H1 (cell line): ENCODE measurements at regions not wholly inside any gene's neighbourhood (a gene's known extent, or its start where the extent isn't known, plus 50 kb on each side); places are given as distances from the start of the nearest gene placed in this dataset.

Experiments
- CTCF ChIA-PET: fragments of 300-600 bp; sonication (Branson Sonifier 250); formaldehyde crosslinking; loops from one replicate; lab custom pipeline; 2021; ENCODE audit not compliant: partially characterized antibody; lab: Charles Lee
- POLR2A ChIA-PET: fragments of 300-600 bp; sonication (Branson Sonifier 250); formaldehyde crosslinking; loops from one replicate; lab custom pipeline; 2021; ENCODE audit warnings: inconsistent platforms; ENCODE audit not compliant: partially characterized antibody; lab: Charles Lee
- DNase-seq, 2 experiments: peaks; one replicate each; pipeline versions ENCODE4 v3.0.0 to v3.0.0-alpha.2; 2010 to 2022; ENCODE audit warnings: low spot score in 2 of 2, low read depth in 1 of 2, mixed read lengths in 1 of 2
- FAIRE-seq: peaks from 2 replicates; lab custom pipeline; 2011; peaks lifted over from hg19 to GRCh38; lab: Jason Lieb, UNC
- H2AFZ ChIP-seq: 2 replicates; pipeline ENCODE4 v1.8.1; 2012; ENCODE audit warnings: low read length, inconsistent platforms
- H2AK5ac ChIP-seq: 2 replicates; pipeline ENCODE4 v1.6.1; 2013; ENCODE audit warnings: low read depth, low read length
- H2BK120ac ChIP-seq: replicated peaks from 2 replicates; pipeline ENCODE3; 2013; ENCODE audit warnings: low read depth, low read length, inconsistent platforms
- H2BK12ac ChIP-seq: 2 replicates; pipeline ENCODE4 v1.6.1; 2013; ENCODE audit warnings: low read depth, low read length
- H2BK15ac ChIP-seq: 2 replicates; pipeline ENCODE4 v1.6.1; 2013; ENCODE audit warnings: low read length
- H2BK20ac ChIP-seq: 2 replicates; pipeline ENCODE4 v1.6.1; 2013; ENCODE audit warnings: low read length
- H2BK5ac ChIP-seq: 2 replicates; pipeline ENCODE4 v1.6.1; 2013; ENCODE audit warnings: low read depth, low read length
- H3K14ac ChIP-seq: 2 replicates; pipeline ENCODE4 v1.6.1; 2013; ENCODE audit warnings: inconsistent platforms; ENCODE audit not compliant: insufficient read length
- H3K18ac ChIP-seq: 2 replicates; pipeline ENCODE4 v1.6.1; 2013; ENCODE audit warnings: low read length; ENCODE audit errors: extremely low read depth
- H3K23ac ChIP-seq: 2 replicates; pipeline ENCODE4 v1.6.1; 2013; ENCODE audit warnings: inconsistent platforms; ENCODE audit not compliant: insufficient read length
- H3K23me2 ChIP-seq: 2 replicates; pipeline ENCODE4 v1.6.1; 2013; ENCODE audit warnings: low read depth, low read length
- H3K27ac ChIP-seq: 2 replicates; pipeline ENCODE4 v1.6.1; 2011; ENCODE audit warnings: low read depth, low read length, inconsistent platforms
- H3K27me3 ChIP-seq, 4 experiments: replicated peaks in 1 of 4; 1 replicate in 1 of 4; 2 replicates in 3 of 4; pipeline versions ENCODE4 v1.6.1 to v1.8.1; 2011 to 2013; ENCODE audit warnings: low read length in 3 of 4, mild to moderate bottlenecking in 3 of 4, inconsistent platforms in 2 of 4, mixed read lengths in 2 of 4, moderate library complexity in 1 of 4; ENCODE audit not compliant: control insufficient read depth in 3 of 4, insufficient read depth in 3 of 4; ENCODE audit errors: extremely low read depth in 1 of 4
- H3K36me3 ChIP-seq, 4 experiments: 2 replicates each; pipeline versions ENCODE4 v1.6.1 to v1.8.1; 2011 to 2013; ENCODE audit warnings: mild to moderate bottlenecking in 4 of 4, low read length in 3 of 4, moderate library complexity in 2 of 4, control low read depth in 1 of 4, inconsistent platforms in 1 of 4; ENCODE audit not compliant: insufficient read depth in 4 of 4, control insufficient read depth in 2 of 4
- H3K4ac ChIP-seq: replicated peaks from 2 replicates; pipeline ENCODE3; 2013; ENCODE audit warnings: low read length, low read depth, mixed read lengths, inconsistent platforms; ENCODE audit not compliant: insufficient read length
- H3K4me1 ChIP-seq, 4 experiments: replicated peaks in 1 of 4; 1 replicate in 1 of 4; 2 replicates in 3 of 4; pipeline versions ENCODE4 v1.6.1 to v1.8.1; 2011 to 2013; ENCODE audit warnings: low read length in 3 of 4, inconsistent platforms in 2 of 4, mixed read lengths in 1 of 4; ENCODE audit not compliant: insufficient read depth in 4 of 4, control insufficient read depth in 3 of 4
- H3K4me2 ChIP-seq, 2 experiments: 2 replicates each; pipeline versions ENCODE4 v1.6.1 to v1.8.1; 2011 to 2013; ENCODE audit warnings: low read depth in 2 of 2, low read length in 2 of 2, control low read depth in 1 of 2, inconsistent platforms in 1 of 2, mild to moderate bottlenecking in 1 of 2; ENCODE audit not compliant: insufficient read depth in 1 of 2
- H3K4me3 ChIP-seq, 4 experiments: fragments of 200-600, 300-600 bp in 1 of 4; sonication (generic), shearing (Covaris generic), sonication (Bioruptor Twin) in 1 of 4; 2 replicates each; pipeline versions ENCODE4 v1.5.1 to v1.8.1; 2011 to 2016; ENCODE audit warnings: low read length in 4 of 4, low read depth in 3 of 4, control low read depth in 2 of 4, inconsistent platforms in 2 of 4, mild to moderate bottlenecking in 2 of 4, mixed read lengths in 1 of 4, moderate library complexity in 1 of 4; ENCODE audit not compliant: insufficient read depth in 2 of 4; ENCODE audit errors: extremely low read depth in 1 of 4
- H3K56ac ChIP-seq: replicated peaks from 2 replicates; pipeline ENCODE3; 2013; ENCODE audit warnings: low read depth, mild to moderate bottlenecking, mixed read lengths, low read length, inconsistent platforms; ENCODE audit not compliant: insufficient read length
- H3K79me1 ChIP-seq: 2 replicates; pipeline ENCODE4 v1.6.1; 2013; ENCODE audit warnings: low read depth, low read length, control low read depth
- H3K79me2 ChIP-seq, 2 experiments: 2 replicates each; pipeline versions ENCODE4 v1.6.1 to v1.8.1; 2012 to 2013; ENCODE audit warnings: low read length in 2 of 2, mild to moderate bottlenecking in 2 of 2, inconsistent platforms in 1 of 2; ENCODE audit not compliant: insufficient read depth in 2 of 2, control insufficient read depth in 1 of 2
- H3K9ac ChIP-seq, 4 experiments: replicated peaks in 1 of 4; 1 replicate in 1 of 4; 2 replicates in 3 of 4; pipeline versions ENCODE4 v1.6.1 to v1.8.1; 2011 to 2013; ENCODE audit warnings: low read depth in 3 of 4, low read length in 3 of 4, control low read depth in 2 of 4, mild to moderate bottlenecking in 2 of 4, moderate library complexity in 2 of 4, inconsistent platforms in 1 of 4; ENCODE audit errors: extremely low read depth in 1 of 4
- H3K9me3 ChIP-seq, 2 experiments: 2 replicates each; pipeline versions ENCODE4 v1.6.1 to v1.8.1; 2012 to 2013; ENCODE audit warnings: mild to moderate bottlenecking in 2 of 2, moderate library complexity in 2 of 2, control low read depth in 1 of 2, inconsistent platforms in 1 of 2, low read depth in 1 of 2, low read length in 1 of 2, mixed read lengths in 1 of 2; ENCODE audit not compliant: insufficient read depth in 2 of 2
- H4K20me1 ChIP-seq, 2 experiments: replicated peaks in 1 of 2; 2 replicates each; pipeline versions ENCODE3 to v1.8.1; 2011 to 2013; ENCODE audit warnings: inconsistent platforms in 2 of 2, low read length in 2 of 2, mild to moderate bottlenecking in 1 of 2; ENCODE audit not compliant: insufficient read depth in 2 of 2, control insufficient read depth in 1 of 2
- H4K5ac ChIP-seq: 2 replicates; pipeline ENCODE4 v1.6.1; 2013; ENCODE audit warnings: low read length, low read depth, mixed read lengths, inconsistent platforms; ENCODE audit not compliant: insufficient read length
- H4K8ac ChIP-seq: 2 replicates; pipeline ENCODE4 v1.8.0; 2013; ENCODE audit warnings: mild to moderate bottlenecking, moderate library complexity, low read length, inconsistent platforms; ENCODE audit not compliant: insufficient read depth; ENCODE audit errors: extremely low read depth
- H4K91ac ChIP-seq: replicated peaks from 2 replicates; pipeline ENCODE3; 2013; ENCODE audit warnings: low read length, mixed read lengths, inconsistent platforms; ENCODE audit not compliant: insufficient read length
- BCL11A ChIP-seq, 2 experiments: IDR thresholded peaks; one replicate each; pipeline ENCODE4 v1.6.1; 2011; ENCODE audit warnings: low read depth in 2 of 2, low read length in 2 of 2, mild to moderate bottlenecking in 2 of 2
- CBX5 ChIP-seq: fragments of 300-800, 300-1000 bp; sonication (generic); IDR thresholded peaks from 2 replicates; pipeline ENCODE4 v1.7.1; 2016; ENCODE audit warnings: antibody characterized with exemption, low read length, low read depth
- CHD1 ChIP-seq: IDR thresholded peaks from 2 replicates; pipeline ENCODE4 v1.6.1; 2012; ENCODE audit warnings: low read depth, low read length, improper control_type of control experiment
- CHD2 ChIP-seq: IDR thresholded peaks from 2 replicates; pipeline ENCODE4 v1.6.1; 2012; ENCODE audit warnings: low read length, improper control_type of control experiment
- E2F6 ChIP-seq: IDR thresholded peaks from 2 replicates; pipeline ENCODE4 v1.6.1; 2012; ENCODE audit warnings: inconsistent platforms
- EZH2 ChIP-seq: fragments of 200-600 bp; sonication (generic); IDR thresholded peaks from 2 replicates; pipeline ENCODE4 v1.7.1; 2012; ENCODE audit warnings: low read depth, mild to moderate bottlenecking, moderate library complexity, low read length, inconsistent platforms; ENCODE audit not compliant: severe bottlenecking
- GABPA ChIP-seq: IDR thresholded peaks from 2 replicates; pipeline ENCODE4 v1.6.1; 2011; ENCODE audit warnings: mild to moderate bottlenecking, low read length, moderate library complexity, borderline replicate concordance; ENCODE audit not compliant: insufficient read depth
- RBBP5 ChIP-seq: IDR thresholded peaks from 2 replicates; pipeline ENCODE4 v1.7.1; 2012; ENCODE audit warnings: low read depth, mild to moderate bottlenecking, inconsistent platforms, low read length, moderate library complexity, borderline replicate concordance
- RNF2 ChIP-seq: fragments of 200-900, 300-1000 bp; sonication (generic); IDR thresholded peaks from 2 replicates; pipeline ENCODE4 v1.7.1; 2016; ENCODE audit warnings: borderline replicate concordance, low read depth, mild to moderate bottlenecking, antibody characterized with exemption, low read length; ENCODE audit not compliant: poor library complexity, severe bottlenecking; ENCODE audit errors: missing control alignments
- SIX5 ChIP-seq: IDR thresholded peaks from 2 replicates; pipeline ENCODE4 v1.6.1; 2011; ENCODE audit warnings: mild to moderate bottlenecking, low read depth, low read length
- TAF1 ChIP-seq: IDR thresholded peaks from 2 replicates; pipeline ENCODE4 v1.6.1; 2011; ENCODE audit warnings: mild to moderate bottlenecking, low read depth, low read length
- TAF7 ChIP-seq: optimal IDR thresholded peaks from 2 replicates; pipeline ENCODE3; 2011; ENCODE audit warnings: low read depth, mild to moderate bottlenecking, inconsistent platforms, low read length, moderate library complexity, borderline replicate concordance
- TCF12 ChIP-seq: IDR thresholded peaks from 2 replicates; pipeline ENCODE4 v1.6.1; 2011; ENCODE audit warnings: low read depth, mild to moderate bottlenecking, low read length
- WGBS, 2 experiments: shearing (Covaris generic) in 1 of 2; methylation state at CpG; one replicate each; pipeline versions ENCODE4 v1.1.6 to v1.1.7; 2013 to 2015; ENCODE audit warnings: low lambda C conversion rate in 2 of 2, mixed read lengths in 2 of 2, inconsistent platforms in 1 of 2, low coverage in 1 of 2, missing lambda C conversion rate in 1 of 2; ENCODE audit not compliant: insufficient replicate concordance in 2 of 2, insufficient coverage in 1 of 2, insufficient read length in 1 of 2; ENCODE audit errors: extremely low coverage in 1 of 2, missing lambda C conversion rate in 1 of 2; 5-methylcytosine and 5-hydroxymethylcytosine counted together
- TF ChIP-seq, protein P1 (sequence below): IDR thresholded peaks from 2 replicates; pipeline ENCODE4 v1.6.1; 2012; ENCODE audit warnings: inconsistent platforms

- Histone ChIP-seq H3K27me3 (no peaks in the 10 kb centered on the region), H2BK5ac (no peak overlapping the region), H2BK120ac (no peak overlapping the region), H4K5ac (no peak overlapping the region), H3K9me3 (no peaks in the 10 kb centered on the region), H3K23me2 (no peaks in the 10 kb centered on the region), H3K9ac (no peak overlapping the region), H3K36me3 (no peaks in the 10 kb centered on the region), H3K18ac (no peak overlapping the region), H3K14ac (no peak overlapping the region), H3K79me1 (no peaks in the 10 kb centered on the region), H3K56ac (no peak overlapping the region), H4K91ac (no peak overlapping the region), H3K4me2 (no peak overlapping the region), H3K4me3 (no peak overlapping the region), H4K8ac (no peak overlapping the region), H4K20me1 (no peaks in the 10 kb centered on the region), H2BK15ac (no peak overlapping the region), H3K23ac (no peak overlapping the region), H2AFZ (no peak overlapping the region), H3K27ac (no peak overlapping the region), H3K4ac (no peak overlapping the region), H2AK5ac (no peak overlapping the region), H3K4me1 (no peaks in the 10 kb centered on the region), H3K79me2 (no peaks in the 10 kb centered on the region), H2BK12ac (no peak overlapping the region), H2BK20ac (no peak overlapping the region)
- ChIA-PET POLR2A (no interaction called here), CTCF (interaction anchor here (1.2 kb wide), 1 partner anchor 16 kb away, joined by 4 read pairs; no protein-coding TSS in a partner anchor)
- no peak for DNase-seq
- 94% methylated on average over 2 of the region's 2 CpGs; no CpG with 5 or more reads in 1 of the 2 experiments for WGBS, 2 experiments
- FAIRE-seq = no peak
- TF ChIP-seq EZH2 (no peak), TAF1 (no peak), BCL11A (IDR thresholded peaks at IDR 0.05; ENCODE audit: low read depth in 2 of 2, low read length in 2 of 2) (no peak), E2F6 (no peak), GABPA (no peak), CHD1 (no peak), RNF2 (no peak), CHD2 (no peak), SIX5 (no peak), RBBP5 (no peak), TCF12 (no peak), TAF7 (no peak), CBX5 (no peak)
- TF ChIP-seq, protein P1, sequence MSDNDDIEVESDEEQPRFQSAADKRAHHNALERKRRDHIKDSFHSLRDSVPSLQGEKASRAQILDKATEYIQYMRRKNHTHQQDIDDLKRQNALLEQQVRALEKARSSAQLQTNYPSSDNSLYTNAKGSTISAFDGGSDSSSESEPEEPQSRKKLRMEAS = no peak
Measured at GRCh38 chr11:121886996-121887395, 229.0 kb downstream of the BLID start.
